HG02588 (cell line): ENCODE measurements at regions not wholly inside any gene's neighbourhood (a gene's known extent, or its start where the extent isn't known, plus 50 kb on each side); places are given as distances from the start of the nearest gene placed in this dataset.

ENCODE experiments used
- ATAC-seq: cut with Tn5 transposase; IDR thresholded peaks from one replicate; pipeline ENCODE4 v1.9.1; 2021; ENCODE audit warnings: mild to moderate bottlenecking, moderate library complexity; ENCODE audit not compliant: unreplicated experiment

- no peak for ATAC-seq
Measured at GRCh38 chr14:98606041-98606640, 665.9 kb downstream of the BCL11B start.

- no peak for ATAC-seq
Measured at GRCh38 chr14:98606816-98607215, 665.2 kb downstream of the BCL11B start.

GRCh38 chr14:98607341-98607910, 664.6 kb downstream of the BCL11B start:
- no peak for ATAC-seq

GRCh38 chr14:98608071-98609060, 663.6 kb downstream of the BCL11B start:
- no peak for ATAC-seq

GRCh38 chr14:98612434-98613200, 659.4 kb downstream of the BCL11B start:
- ATAC-seq, result no peak

GRCh38 chr14:98614741-98615140, 657.3 kb downstream of the BCL11B start:
- ATAC-seq, result no peak

GRCh38 chr14:98622208-98623051, 649.6 kb downstream of the BCL11B start:
- no peak for ATAC-seq

- ATAC-seq, result no peak
Measured at GRCh38 chr14:98623788-98624415, 648.1 kb downstream of the BCL11B start.

GRCh38 chr14:98633380-98633779, 638.6 kb downstream of the BCL11B start:
- ATAC-seq, result no peak

- no peak for ATAC-seq
Measured at GRCh38 chr14:98634043-98634820, 637.8 kb downstream of the BCL11B start.

- ATAC-seq, result no peak
Measured at GRCh38 chr14:98638366-98638765, 633.6 kb downstream of the BCL11B start.

- ATAC-seq, result no peak
Measured at GRCh38 chr14:98647754-98648153, 624.2 kb downstream of the BCL11B start.

- no peak for ATAC-seq
Measured at GRCh38 chr14:98651037-98651436, 621.0 kb downstream of the BCL11B start.

- ATAC-seq, result no peak
Measured at GRCh38 chr14:98665007-98665406, 607.0 kb downstream of the BCL11B start.

GRCh38 chr14:98666545-98666944, 605.5 kb downstream of the BCL11B start:
- ATAC-seq, result no peak

GRCh38 chr14:98682033-98682432, 590.0 kb downstream of the BCL11B start:
- no peak for ATAC-seq

- ATAC-seq, result no peak
Measured at GRCh38 chr14:98682726-98683125, 589.3 kb downstream of the BCL11B start.

- no peak for ATAC-seq
Measured at GRCh38 chr14:98684468-98684867, 587.5 kb downstream of the BCL11B start.

- no peak for ATAC-seq
Measured at GRCh38 chr14:98685725-98686124, 586.3 kb downstream of the BCL11B start.
